HG02642 (cell line): ENCODE measurements at regions not wholly inside any gene's neighbourhood (a gene's known extent, or its start where the extent isn't known, plus 50 kb on each side); places are given as distances from the start of the nearest gene placed in this dataset.

Experiments used
- ATAC-seq: cut with Tn5 transposase; IDR thresholded peaks from one replicate; pipeline ENCODE4 v1.9.1; 2021; ENCODE audit warnings: mild to moderate bottlenecking; ENCODE audit not compliant: unreplicated experiment, poor library complexity

GRCh38 chr11:127247261-127247851 lies 246.8 kb upstream of the KIRREL3 start:
- no peak for ATAC-seq

- ATAC-seq: no peak
Measured at GRCh38 chr11:127242676-127243075, 242.1 kb upstream of the KIRREL3 start.

- ATAC-seq: no peak
Measured at GRCh38 chr11:127238321-127238720, 237.8 kb upstream of the KIRREL3 start.

GRCh38 chr11:127236776-127237175 lies 236.2 kb upstream of the KIRREL3 start:
- ATAC-seq: no peak

GRCh38 chr11:127233998-127234397 lies 233.4 kb upstream of the KIRREL3 start:
- ATAC-seq: no peak

- ATAC-seq: no peak
Measured at GRCh38 chr11:127230392-127230791, 229.8 kb upstream of the KIRREL3 start.

- ATAC-seq: no peak
Measured at GRCh38 chr11:127226949-127227348, 226.4 kb upstream of the KIRREL3 start.

- no peak for ATAC-seq
Measured at GRCh38 chr11:127226380-127226779, 225.8 kb upstream of the KIRREL3 start.

- ATAC-seq: no peak
Measured at GRCh38 chr11:127225619-127226018, 225.0 kb upstream of the KIRREL3 start.

- no peak for ATAC-seq
Measured at GRCh38 chr11:127224276-127224675, 223.7 kb upstream of the KIRREL3 start.

- ATAC-seq: no peak
Measured at GRCh38 chr11:127223633-127224032, 223.1 kb upstream of the KIRREL3 start.

GRCh38 chr11:127223026-127223425 lies 222.5 kb upstream of the KIRREL3 start:
- ATAC-seq: no peak

GRCh38 chr11:127219704-127220103 lies 219.1 kb upstream of the KIRREL3 start:
- no peak for ATAC-seq

- no peak for ATAC-seq
Measured at GRCh38 chr11:127218275-127218608, 217.7 kb upstream of the KIRREL3 start.

GRCh38 chr11:127217452-127218274 lies 217.1 kb upstream of the KIRREL3 start:
- no peak for ATAC-seq

- ATAC-seq: no peak
Measured at GRCh38 chr11:127205688-127206217, 205.2 kb upstream of the KIRREL3 start.

GRCh38 chr11:127203490-127203889 lies 202.9 kb upstream of the KIRREL3 start:
- ATAC-seq: no peak

- no peak for ATAC-seq
Measured at GRCh38 chr11:127202105-127202504, 201.5 kb upstream of the KIRREL3 start.

- no peak for ATAC-seq
Measured at GRCh38 chr11:127199306-127199801, 198.8 kb upstream of the KIRREL3 start.

GRCh38 chr11:127195501-127196120 lies 195.0 kb upstream of the KIRREL3 start:
- ATAC-seq: no peak

- no peak for ATAC-seq
Measured at GRCh38 chr11:127194521-127194920, 194.0 kb upstream of the KIRREL3 start.
